Hepatic stellate cell (primary cell): ENCODE measurements at regions not wholly inside any gene's neighbourhood (a gene's known extent, or its start where the extent isn't known, plus 50 kb on each side); places are given as distances from the start of the nearest gene placed in this dataset.
A peak's percentile ranks its signal among the peaks of the same experiment; 100 is the strongest.
"Not testable (repeated sequence)": the region's sequence is repeated elsewhere in the genome, so short reads cannot be mapped to it uniquely, and the experiment has no call there.

ENCODE experiments used
- DNase-seq: peaks from one replicate; pipeline ENCODE4 v3.0.0; 2011; ENCODE audit warnings: low spot score

- DNase-seq, result no peak
These were observed 504.1 kb downstream of the RPL10L start for GRCh38 chr14:46147452-46147851.

- DNase-seq, result no peak
These were observed 504.6 kb downstream of the RPL10L start for GRCh38 chr14:46147024-46147423.

GRCh38 chr14:46140445-46140844 lies 511.1 kb downstream of the RPL10L start:
- DNase-seq, result no peak

GRCh38 chr14:46139649-46140048 lies 511.9 kb downstream of the RPL10L start:
- DNase-seq, result no peak

GRCh38 chr14:46137786-46138185 lies 513.8 kb downstream of the RPL10L start:
- DNase-seq, result no peak

GRCh38 chr14:46136456-46136855 lies 515.1 kb downstream of the RPL10L start:
- no peak for DNase-seq

- DNase-seq, result no peak
These were observed 543.4 kb downstream of the RPL10L start for GRCh38 chr14:46108228-46108627.

GRCh38 chr14:46100901-46101300 lies 550.7 kb downstream of the RPL10L start:
- not testable (repeated sequence) for DNase-seq

- DNase-seq, result no peak
These were observed 559.8 kb downstream of the RPL10L start for GRCh38 chr14:46091819-46092218.

- DNase-seq, result no peak
These were observed 564.0 kb downstream of the RPL10L start for GRCh38 chr14:46087604-46088003.

- no peak for DNase-seq
These were observed 577.5 kb downstream of the RPL10L start for GRCh38 chr14:46074061-46074460.

- no peak for DNase-seq
These were observed 587.7 kb downstream of the RPL10L start for GRCh38 chr14:46063872-46064271.

GRCh38 chr14:46058964-46059563 lies 592.5 kb downstream of the RPL10L start:
- DNase-seq, result no peak

- no peak for DNase-seq
These were observed 593.8 kb downstream of the RPL10L start for GRCh38 chr14:46057799-46058198.

GRCh38 chr14:46054526-46054925 lies 597.1 kb downstream of the RPL10L start:
- DNase-seq, result peak; percentile 12

GRCh38 chr14:46053221-46053620 lies 598.4 kb downstream of the RPL10L start:
- DNase-seq, result no peak

GRCh38 chr14:46051796-46052195 lies 599.8 kb downstream of the RPL10L start:
- no peak for DNase-seq

- peak; percentile 2 for DNase-seq
These were observed 603.5 kb downstream of the RPL10L start for GRCh38 chr14:46048127-46048526.

- DNase-seq, result no peak
These were observed 615.5 kb downstream of the RPL10L start for GRCh38 chr14:46036099-46036498.

GRCh38 chr14:46034305-46034704 lies 617.3 kb downstream of the RPL10L start:
- DNase-seq, result no peak

- no peak for DNase-seq
These were observed 632.6 kb downstream of the RPL10L start for GRCh38 chr14:46018846-46019420.

- no peak for DNase-seq
These were observed 643.2 kb downstream of the RPL10L start for GRCh38 chr14:46008348-46008747.

GRCh38 chr14:45998554-45998953 lies 653.0 kb downstream of the RPL10L start:
- DNase-seq, result no peak

GRCh38 chr14:45990252-45990651 lies 661.3 kb downstream of the RPL10L start:
- DNase-seq, result no peak
